OCI-LY7 (cell line): ENCODE measurements at regions not wholly inside any gene's neighbourhood (a gene's known extent, or its start where the extent isn't known, plus 50 kb on each side); places are given as distances from the start of the nearest gene placed in this dataset.
"Not testable (repeated sequence)": the region's sequence is repeated elsewhere in the genome, so short reads cannot be mapped to it uniquely, and the experiment has no call there.

Source experiments
- EZH2phosphoT487 ChIP-seq: fragments of 200-600 bp; sonication (generic); IDR thresholded peaks from 2 replicates; pipeline ENCODE4 v1.6.1; 2018; ENCODE audit warnings: low read depth, borderline replicate concordance, mild to moderate bottlenecking, mixed run types, antibody characterized with exemption, low read length, moderate library complexity, mixed read lengths
- TF ChIP-seq, protein P1 (sequence below): fragments of 200-600 bp; sonication (generic); conservative IDR thresholded peaks from 2 replicates; pipeline ENCODE4 v1.5.1; 2014; ENCODE audit warnings: mild to moderate bottlenecking, antibody characterized with exemption, low read length, moderate library complexity, mixed read lengths

DNA sequence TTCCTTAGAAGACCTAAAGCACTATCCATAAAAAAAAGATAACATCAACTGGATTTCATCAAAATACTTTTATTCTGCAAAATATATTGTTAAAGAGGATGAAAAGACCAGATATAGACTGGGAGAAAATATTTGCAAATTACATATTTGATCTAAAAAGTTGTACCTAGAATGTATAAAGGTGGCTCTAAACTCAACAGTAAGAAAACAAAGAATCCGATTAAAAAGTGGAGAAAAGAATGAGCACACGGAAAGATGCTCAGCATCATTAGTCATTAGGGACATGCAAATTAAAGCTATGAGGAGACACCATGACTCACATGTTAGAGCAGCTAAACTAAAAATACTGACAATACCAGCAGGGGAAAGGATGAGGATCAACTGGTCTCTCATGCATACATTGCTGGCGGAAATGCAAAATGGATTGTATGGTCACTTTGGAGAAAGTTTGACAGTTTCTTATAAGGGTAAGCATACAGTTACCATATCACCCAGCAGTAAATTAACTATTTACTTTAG, 298.4 kb upstream of the PLGLB2 start:
- TF ChIP-seq, protein P1, sequence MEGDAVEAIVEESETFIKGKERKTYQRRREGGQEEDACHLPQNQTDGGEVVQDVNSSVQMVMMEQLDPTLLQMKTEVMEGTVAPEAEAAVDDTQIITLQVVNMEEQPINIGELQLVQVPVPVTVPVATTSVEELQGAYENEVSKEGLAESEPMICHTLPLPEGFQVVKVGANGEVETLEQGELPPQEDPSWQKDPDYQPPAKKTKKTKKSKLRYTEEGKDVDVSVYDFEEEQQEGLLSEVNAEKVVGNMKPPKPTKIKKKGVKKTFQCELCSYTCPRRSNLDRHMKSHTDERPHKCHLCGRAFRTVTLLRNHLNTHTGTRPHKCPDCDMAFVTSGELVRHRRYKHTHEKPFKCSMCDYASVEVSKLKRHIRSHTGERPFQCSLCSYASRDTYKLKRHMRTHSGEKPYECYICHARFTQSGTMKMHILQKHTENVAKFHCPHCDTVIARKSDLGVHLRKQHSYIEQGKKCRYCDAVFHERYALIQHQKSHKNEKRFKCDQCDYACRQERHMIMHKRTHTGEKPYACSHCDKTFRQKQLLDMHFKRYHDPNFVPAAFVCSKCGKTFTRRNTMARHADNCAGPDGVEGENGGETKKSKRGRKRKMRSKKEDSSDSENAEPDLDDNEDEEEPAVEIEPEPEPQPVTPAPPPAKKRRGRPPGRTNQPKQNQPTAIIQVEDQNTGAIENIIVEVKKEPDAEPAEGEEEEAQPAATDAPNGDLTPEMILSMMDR = not testable (repeated sequence)
- TF ChIP-seq EZH2phosphoT487 = not testable (repeated sequence)
